CD4-positive, alpha-beta T cell treated with Interleukin-6 for 4 hours (primary cell): ENCODE measurements at regions not wholly inside any gene's neighbourhood (a gene's known extent, or its start where the extent isn't known, plus 50 kb on each side); places are given as distances from the start of the nearest gene placed in this dataset.

Source experiments
- DNase-seq: peaks from one replicate; pipeline ENCODE4 v3.0.0-alpha.2; 2020; ENCODE audit warnings: mixed read lengths

- DNase-seq: no peak
Observed at GRCh38 chr3:68045976-68046375, 391.6 kb upstream of the SUCLG2 start.

- no peak for DNase-seq
Observed at GRCh38 chr3:68033867-68034266, 379.5 kb upstream of the SUCLG2 start.

GRCh38 chr3:68032209-68032608, 377.8 kb upstream of the SUCLG2 start:
- DNase-seq: no peak

GRCh38 chr3:68025189-68025588, 370.8 kb upstream of the SUCLG2 start:
- no peak for DNase-seq

- DNase-seq: no peak
Observed at GRCh38 chr3:68019876-68020275, 365.5 kb upstream of the SUCLG2 start.

GRCh38 chr3:68018275-68018674, 363.9 kb upstream of the SUCLG2 start:
- DNase-seq: no peak

GRCh38 chr3:68017069-68017468, 362.7 kb upstream of the SUCLG2 start:
- peak; percentile 2 for DNase-seq

- no peak for DNase-seq
Observed at GRCh38 chr3:68009900-68010299, 355.5 kb upstream of the SUCLG2 start.

- DNase-seq: peak; percentile 45
Observed at GRCh38 chr3:68007621-68008226, 353.3 kb upstream of the SUCLG2 start.

- DNase-seq: no peak
Observed at GRCh38 chr3:68006646-68007045, 352.2 kb upstream of the SUCLG2 start.

GRCh38 chr3:68004091-68004490, 349.7 kb upstream of the SUCLG2 start:
- DNase-seq: no peak

- no peak for DNase-seq
Observed at GRCh38 chr3:67998281-67998680, 343.9 kb upstream of the SUCLG2 start.

GRCh38 chr3:67995206-67995605, 340.8 kb upstream of the SUCLG2 start:
- DNase-seq: no peak

GRCh38 chr3:67986706-67987105, 332.3 kb upstream of the SUCLG2 start:
- DNase-seq: no peak

- no peak for DNase-seq
Observed at GRCh38 chr3:67983166-67983565, 328.8 kb upstream of the SUCLG2 start.

- DNase-seq: no peak
Observed at GRCh38 chr3:67981077-67981476, 326.7 kb upstream of the SUCLG2 start.

- no peak for DNase-seq
Observed at GRCh38 chr3:67979342-67979741, 324.9 kb upstream of the SUCLG2 start.

GRCh38 chr3:67977762-67978161, 323.4 kb upstream of the SUCLG2 start:
- DNase-seq: no peak

GRCh38 chr3:67976663-67977062, 322.3 kb upstream of the SUCLG2 start:
- no peak for DNase-seq

- no peak for DNase-seq
Observed at GRCh38 chr3:67964596-67964995, 310.2 kb upstream of the SUCLG2 start.

GRCh38 chr3:67957268-67957667, 302.9 kb upstream of the SUCLG2 start:
- no peak for DNase-seq

GRCh38 chr3:67947808-67948508, 293.5 kb upstream of the SUCLG2 start:
- DNase-seq: peak; percentile 77

GRCh38 chr3:67946436-67946835, 292.0 kb upstream of the SUCLG2 start:
- no peak for DNase-seq

- DNase-seq: no peak
Observed at GRCh38 chr3:67943546-67943945, 289.1 kb upstream of the SUCLG2 start.
